Large intestine (tissue), 3 donors: ENCODE measurements at regions not wholly inside any gene's neighbourhood (a gene's known extent, or its start where the extent isn't known, plus 50 kb on each side); places are given as distances from the start of the nearest gene placed in this dataset.

ENCODE experiments used
- DNase-seq, 2 donors: peaks; one replicate each; pipeline versions ENCODE4 v3.0.0 to v3.0.0-alpha.2; 2013
- H3K27ac ChIP-seq: one replicate; pipeline ENCODE4 v1.5.1; 2013; ENCODE audit warnings: low read length
- H3K27me3 ChIP-seq: 2 replicates; pipeline ENCODE4 v1.6.1; 2013; ENCODE audit warnings: low read length; ENCODE audit not compliant: control insufficient read depth, insufficient read depth
- H3K36me3 ChIP-seq: 2 replicates; pipeline ENCODE4 v1.6.1; 2013; ENCODE audit warnings: low read length; ENCODE audit not compliant: control insufficient read depth, insufficient read depth
- H3K4me1 ChIP-seq: one replicate; pipeline ENCODE4 v1.6.1; 2013; ENCODE audit warnings: low read length; ENCODE audit not compliant: control insufficient read depth, insufficient read depth
- H3K4me3 ChIP-seq: one replicate; pipeline ENCODE4 v1.5.1; 2013; ENCODE audit warnings: low read length
- H3K9me3 ChIP-seq: one replicate; pipeline ENCODE4 v1.6.1; 2013; ENCODE audit warnings: mild to moderate bottlenecking, low read depth, low read length, moderate library complexity; ENCODE audit not compliant: control insufficient read depth
- WGBS: methylation state at CpG from one replicate; pipeline ENCODE4 v1.1.5; 2013; ENCODE audit warnings: low lambda C conversion rate; ENCODE audit not compliant: insufficient coverage; 5-methylcytosine and 5-hydroxymethylcytosine counted together

DNA sequence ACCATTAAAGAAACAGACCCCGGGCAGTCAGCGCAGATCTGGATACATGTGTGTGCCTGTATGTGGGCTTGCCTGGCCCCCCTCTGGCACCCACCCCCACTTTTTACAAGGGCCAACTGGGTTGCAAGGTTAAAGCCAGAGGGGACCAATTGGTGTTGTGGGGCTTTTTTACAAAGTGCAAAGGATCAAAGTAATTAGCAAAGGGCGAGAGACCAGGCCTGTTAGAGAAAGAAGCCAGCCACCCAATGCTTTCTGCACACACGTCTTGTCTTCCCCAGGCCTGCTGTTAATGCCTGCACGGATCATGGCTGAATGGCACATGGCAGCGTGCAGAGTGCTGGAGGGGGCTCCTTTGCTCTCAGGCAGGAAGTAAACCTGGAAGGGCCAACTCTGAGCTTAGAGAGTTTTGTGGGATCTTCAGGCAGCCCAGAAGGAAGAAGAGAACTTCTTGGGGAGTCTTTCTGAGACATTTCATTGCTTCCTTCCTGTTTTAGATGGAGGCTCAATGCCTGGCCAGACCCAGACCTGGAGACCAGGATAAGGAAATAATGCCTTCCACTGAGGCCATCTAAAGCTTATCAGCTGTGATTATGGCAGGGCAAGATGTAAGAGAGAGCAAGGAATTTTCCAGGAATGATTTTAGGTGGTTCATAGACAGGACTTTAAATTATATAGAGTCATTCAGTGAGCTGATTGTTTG lies 523.4 kb upstream of the TBX3 start:
- DNase-seq, result no peak
- Histone ChIP-seq H3K4me3 (no peak overlapping the region), H3K4me1 (no peaks in the 10 kb centered on the region), H3K36me3 (no peaks in the 10 kb centered on the region), H3K27me3 (no peaks in the 10 kb centered on the region), H3K27ac (no peak overlapping the region), H3K9me3 (no peaks in the 10 kb centered on the region)
- no CpG with 5 or more reads among the region's 6 CpGs for WGBS

- Histone ChIP-seq H3K4me1 (no peaks in the 10 kb centered on the region), H3K27me3 (no peaks in the 10 kb centered on the region), H3K4me3 (no peak overlapping the region), H3K27ac (no peak overlapping the region), H3K36me3 (no peaks in the 10 kb centered on the region), H3K9me3 (no peaks in the 10 kb centered on the region)
- 100% methylated on average over 1 of the region's 5 CpGs for WGBS
- no peak for DNase-seq
These were observed 522.8 kb upstream of the TBX3 start for GRCh38 chr12:115206801-115207200.

DNA sequence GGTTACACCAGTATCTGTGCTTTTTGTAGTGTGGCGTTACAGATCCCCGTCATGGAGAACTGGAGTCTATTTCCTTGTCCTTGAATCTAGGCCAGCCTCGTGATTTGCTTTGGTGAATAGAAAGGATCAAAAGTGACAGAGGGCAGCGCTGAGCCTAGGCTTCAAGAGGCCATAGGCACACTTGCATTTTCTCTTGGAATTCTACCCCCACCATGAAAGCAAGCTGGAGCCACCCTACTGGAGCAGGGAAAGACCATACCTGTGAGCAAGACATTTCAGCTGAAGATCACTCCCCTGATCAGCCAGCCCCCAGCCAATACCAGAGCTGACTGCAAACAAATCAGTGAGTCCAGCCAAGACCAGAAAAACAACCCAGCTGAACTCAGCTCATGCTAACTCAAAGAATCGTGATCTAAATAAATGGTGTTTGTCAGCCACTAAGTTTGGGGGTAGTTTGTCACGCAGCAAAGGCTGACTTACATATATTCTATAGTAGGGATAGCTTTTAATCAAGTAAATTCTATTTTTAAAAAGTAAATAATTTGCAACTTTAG lies 521.9 kb upstream of the TBX3 start:
- no peaks in the 10 kb centered on the region for H3K4me1 ChIP-seq
- H3K27ac ChIP-seq, result no peak overlapping the region
- H3K4me3 ChIP-seq, result no peak overlapping the region
- 83% methylated on average over 1 of the region's 6 CpGs for WGBS
- DNase-seq, result no peak
- no peaks in the 10 kb centered on the region for H3K9me3 ChIP-seq
- no peaks in the 10 kb centered on the region for H3K27me3 ChIP-seq
- H3K36me3 ChIP-seq, result no peaks in the 10 kb centered on the region

DNA sequence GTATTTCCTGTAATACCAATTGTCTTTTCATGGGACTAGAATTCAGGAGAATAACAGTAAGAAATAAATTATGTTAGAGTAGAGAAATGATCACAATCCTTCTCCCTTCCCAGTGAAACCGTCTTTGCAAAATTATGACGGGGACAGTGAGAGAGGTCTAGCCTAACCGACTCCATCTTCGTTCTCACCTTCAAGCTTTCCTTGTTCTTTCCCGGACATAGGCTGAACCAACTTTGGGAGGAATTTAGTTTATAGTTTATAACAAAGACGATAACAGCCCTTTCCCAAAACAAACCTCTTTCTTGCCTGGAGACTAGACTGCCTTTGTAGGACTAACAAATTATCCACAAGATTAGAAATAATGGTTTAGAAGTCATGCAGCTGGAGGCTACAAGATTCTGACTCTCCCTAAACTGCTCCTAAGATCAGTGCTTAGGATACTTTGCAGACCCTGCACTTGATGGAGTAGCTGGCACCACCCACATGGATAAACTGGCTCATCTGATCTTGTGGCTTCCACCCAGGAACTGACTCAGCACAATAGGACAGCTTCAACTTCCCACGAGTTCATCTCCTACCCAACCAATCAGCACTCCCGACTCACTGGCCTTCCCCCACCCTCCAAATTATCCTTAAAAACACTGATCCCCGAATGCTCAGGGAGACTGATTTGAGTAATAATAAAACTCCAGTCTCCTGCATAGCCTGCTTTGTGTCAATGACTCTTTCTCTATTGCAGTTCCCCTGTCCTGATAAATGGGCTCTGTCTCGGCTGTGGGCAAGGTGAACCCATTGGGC lies 521.2 kb upstream of the TBX3 start:
- no peak for DNase-seq
- no peaks in the 10 kb centered on the region for H3K9me3 ChIP-seq
- WGBS, result no CpG with 5 or more reads among the region's 10 CpGs
- H3K27me3 ChIP-seq, result no peaks in the 10 kb centered on the region
- no peak overlapping the region for H3K27ac ChIP-seq
- no peaks in the 10 kb centered on the region for H3K36me3 ChIP-seq
- no peaks in the 10 kb centered on the region for H3K4me1 ChIP-seq
- H3K4me3 ChIP-seq, result no peak overlapping the region

DNA sequence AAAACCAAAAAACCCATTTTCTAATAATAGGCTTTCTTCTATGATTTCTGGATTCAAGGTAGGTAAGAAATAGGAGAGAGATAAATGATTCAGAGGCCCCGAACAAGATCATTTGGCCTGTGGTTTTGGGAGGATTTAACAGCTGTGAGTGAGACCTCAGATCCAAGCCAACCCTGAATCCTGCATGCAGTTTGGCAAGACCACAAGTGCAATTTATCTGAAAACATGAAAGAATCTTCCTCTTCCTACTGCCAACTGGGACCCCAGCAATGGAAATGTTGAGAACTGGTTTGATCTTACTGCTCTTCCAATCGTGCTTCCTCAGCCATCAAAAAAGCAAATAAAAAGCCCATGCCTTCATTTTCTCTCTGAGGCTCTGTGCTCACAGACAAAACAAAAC lies 519.7 kb upstream of the TBX3 start:
- H3K9me3 ChIP-seq, result no peaks in the 10 kb centered on the region
- DNase-seq, result no peak
- H3K4me3 ChIP-seq, result no peak overlapping the region
- H3K4me1 ChIP-seq, result no peaks in the 10 kb centered on the region
- H3K27ac ChIP-seq, result no peak overlapping the region
- no peaks in the 10 kb centered on the region for H3K27me3 ChIP-seq
- WGBS, result no CpG with 5 or more reads among the region's 2 CpGs
- H3K36me3 ChIP-seq, result no peaks in the 10 kb centered on the region

DNA sequence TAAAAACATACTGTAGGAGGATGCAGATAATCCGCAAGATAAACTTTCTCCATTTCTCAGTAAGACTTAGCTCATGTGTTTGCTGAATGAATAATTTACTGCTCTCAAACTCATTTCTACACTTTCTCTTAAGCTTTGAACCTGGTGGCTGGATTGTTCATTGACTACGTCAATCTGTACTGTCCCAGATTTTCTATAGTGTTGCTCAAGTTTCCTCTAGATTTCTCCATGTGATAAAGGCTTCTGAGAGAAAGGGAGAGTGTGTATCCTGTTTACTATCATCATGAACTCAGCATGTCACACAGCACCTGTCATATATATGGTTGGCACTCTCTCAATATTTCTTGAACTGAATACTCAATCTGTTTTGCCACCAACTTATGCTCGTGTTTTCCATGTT lies 518.0 kb upstream of the TBX3 start:
- Histone ChIP-seq H3K9me3 (no peaks in the 10 kb centered on the region), H3K4me1 (no peaks in the 10 kb centered on the region), H3K36me3 (no peaks in the 10 kb centered on the region), H3K27ac (no peak overlapping the region), H3K27me3 (no peaks in the 10 kb centered on the region), H3K4me3 (no peak overlapping the region)
- no peak for DNase-seq
- 61% methylated on average over 3 of the region's 3 CpGs for WGBS

- DNase-seq, result no peak
- Histone ChIP-seq H3K27ac (no peak overlapping the region), H3K36me3 (no peaks in the 10 kb centered on the region), H3K27me3 (no peaks in the 10 kb centered on the region), H3K4me1 (no peaks in the 10 kb centered on the region), H3K4me3 (no peak overlapping the region), H3K9me3 (no peaks in the 10 kb centered on the region)
- WGBS, result no CpG with 5 or more reads among the region's 1 CpG
These were observed 515.9 kb upstream of the TBX3 start for GRCh38 chr12:115199831-115200230.

DNA sequence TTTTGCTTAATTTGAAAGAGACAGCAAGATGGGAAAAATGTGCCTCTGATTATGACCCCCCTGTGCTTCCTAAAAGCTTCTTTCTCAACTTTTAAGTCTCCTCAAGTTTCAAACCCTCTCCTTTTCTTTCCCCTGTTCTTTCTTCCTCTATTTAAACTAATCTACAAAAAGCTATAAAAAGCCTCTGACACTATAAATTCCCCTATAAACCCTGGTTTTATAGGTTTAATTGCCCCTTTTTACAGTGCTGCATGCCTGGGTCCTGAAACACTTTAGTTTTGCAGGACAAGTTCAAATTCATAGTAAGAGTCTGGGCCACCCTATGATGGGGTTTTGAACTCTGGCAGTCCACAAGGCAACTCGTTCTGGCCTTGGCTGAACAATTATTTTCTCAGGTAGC lies 510.9 kb upstream of the TBX3 start:
- WGBS, result no CpG with 5 or more reads among the region's 1 CpG
- H3K9me3 ChIP-seq, result no peaks in the 10 kb centered on the region
- H3K27ac ChIP-seq, result no peak overlapping the region
- H3K4me3 ChIP-seq, result no peak overlapping the region
- no peaks in the 10 kb centered on the region for H3K36me3 ChIP-seq
- H3K4me1 ChIP-seq, result no peaks in the 10 kb centered on the region
- no peaks in the 10 kb centered on the region for H3K27me3 ChIP-seq
- DNase-seq, result no peak

DNA sequence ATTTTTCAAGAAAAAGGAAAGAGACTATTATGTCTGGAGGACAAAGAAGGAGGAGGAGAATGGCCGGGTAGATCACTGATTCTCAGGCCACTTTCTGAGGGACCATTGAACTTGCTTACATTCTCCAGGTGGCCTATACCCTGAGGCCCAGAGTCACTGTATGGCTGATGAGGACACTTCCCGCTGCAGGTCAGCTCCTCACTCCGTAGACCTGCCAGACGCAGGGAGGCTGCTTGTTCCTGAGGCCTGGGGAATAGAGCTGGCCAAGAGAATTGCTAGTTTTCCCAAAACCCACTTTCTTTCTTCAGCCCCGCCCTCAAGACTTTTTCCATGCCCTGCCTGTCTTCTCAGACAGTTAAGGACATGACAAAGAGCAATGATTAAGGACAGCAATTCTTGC lies 510.5 kb upstream of the TBX3 start:
- no peaks in the 10 kb centered on the region for H3K9me3 ChIP-seq
- DNase-seq, result no peak
- no peaks in the 10 kb centered on the region for H3K4me1 ChIP-seq
- no peak overlapping the region for H3K4me3 ChIP-seq
- no peaks in the 10 kb centered on the region for H3K36me3 ChIP-seq
- no peaks in the 10 kb centered on the region for H3K27me3 ChIP-seq
- WGBS, result no CpG with 5 or more reads among the region's 5 CpGs
- no peak overlapping the region for H3K27ac ChIP-seq

DNA sequence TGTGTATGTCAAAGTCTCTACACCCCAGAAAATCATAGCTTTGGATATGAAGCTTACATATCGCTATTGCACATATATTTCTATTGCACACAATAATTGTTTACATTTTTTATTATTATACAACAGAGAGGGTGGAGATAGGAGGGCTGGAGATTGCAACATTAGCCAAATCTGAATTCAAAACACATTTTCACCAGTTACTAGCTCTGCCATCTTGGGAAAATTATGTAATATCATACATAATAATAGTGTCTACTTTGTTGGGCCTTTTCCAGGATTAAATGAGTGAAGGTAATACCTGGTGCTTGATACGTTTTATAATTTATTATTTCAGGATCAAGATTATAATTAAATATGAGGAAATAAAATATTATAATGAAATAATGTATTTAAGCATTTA lies 507.4 kb upstream of the TBX3 start:
- no peak overlapping the region for H3K27ac ChIP-seq
- H3K27me3 ChIP-seq, result no peaks in the 10 kb centered on the region
- DNase-seq, result no peak
- no peaks in the 10 kb centered on the region for H3K9me3 ChIP-seq
- no peaks in the 10 kb centered on the region for H3K36me3 ChIP-seq
- H3K4me1 ChIP-seq, result no peaks in the 10 kb centered on the region
- WGBS, result 100% methylated on average over 1 of the region's 2 CpGs
- no peak overlapping the region for H3K4me3 ChIP-seq
